G401.6 (cell line): ENCODE measurements at regions not wholly inside any gene's neighbourhood (a gene's known extent, or its start where the extent isn't known, plus 50 kb on each side); places are given as distances from the start of the nearest gene placed in this dataset.

Experiments
- FAIRE-seq: peaks from 2 replicates; lab custom pipeline; 2012; peaks lifted over from hg19 to GRCh38; lab: Jason Lieb, UNC

- no peak for FAIRE-seq
Measured at GRCh38 chr4:20302336-20302735, 50.6 kb downstream of the SLIT2 start.

- no peak for FAIRE-seq
Measured at GRCh38 chr4:20305976-20306375, 54.3 kb downstream of the SLIT2 start.

DNA sequence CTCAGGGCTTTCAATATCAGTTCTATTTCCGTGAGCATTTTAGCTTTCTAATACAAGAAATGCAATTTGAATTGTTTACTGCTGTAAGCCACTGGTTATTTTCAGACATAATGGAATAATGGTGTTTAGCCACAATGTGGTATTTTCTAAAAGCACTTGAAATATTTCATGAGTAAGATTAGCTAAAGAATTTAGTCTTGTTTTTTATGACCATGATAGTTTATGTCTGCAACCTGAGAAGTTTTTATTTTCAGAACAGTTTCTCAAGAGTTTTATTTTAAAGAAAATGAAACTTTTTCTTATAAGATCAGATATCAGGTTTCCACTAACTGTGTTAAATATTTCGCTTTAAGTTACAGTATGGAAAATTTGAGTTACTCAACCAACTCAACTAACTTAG is 60.2 kb downstream of the SLIT2 start:
- FAIRE-seq, result no peak

GRCh38 chr4:20313237-20314030 is 61.7 kb downstream of the SLIT2 start:
- FAIRE-seq, result no peak

DNA sequence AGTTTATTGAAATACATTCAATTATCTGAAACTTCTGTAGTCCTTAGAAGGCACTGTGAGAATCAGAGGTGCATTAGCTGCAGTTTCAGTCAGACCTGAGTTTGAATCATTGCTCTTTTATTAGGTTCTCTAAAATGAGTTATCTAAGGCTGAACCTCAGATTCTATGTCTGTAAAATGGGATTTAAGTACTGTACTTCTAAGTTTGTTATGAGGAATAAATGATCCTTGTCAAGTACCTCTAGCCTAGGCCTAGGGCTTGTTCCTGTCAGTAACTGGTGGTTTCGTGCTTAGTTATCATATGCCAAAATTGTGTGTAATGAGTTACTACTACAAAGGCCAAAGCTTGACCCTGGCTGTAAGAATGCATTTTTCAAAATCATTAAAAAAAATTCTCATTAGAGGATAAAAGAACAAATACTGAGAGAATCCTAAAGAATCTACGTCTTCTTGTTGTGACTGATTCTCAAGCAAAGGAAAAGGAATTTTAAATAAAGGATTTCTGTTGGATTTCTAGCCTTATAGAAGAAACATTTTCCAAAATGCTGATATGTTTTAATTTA is 65.8 kb downstream of the SLIT2 start:
- no peak for FAIRE-seq

- FAIRE-seq, result no peak
Measured at GRCh38 chr4:20318001-20318908, 66.5 kb downstream of the SLIT2 start.

GRCh38 chr4:20318909-20319277 is 67.2 kb downstream of the SLIT2 start:
- no peak for FAIRE-seq

GRCh38 chr4:20319825-20320612 is 68.3 kb downstream of the SLIT2 start:
- no peak for FAIRE-seq

DNA sequence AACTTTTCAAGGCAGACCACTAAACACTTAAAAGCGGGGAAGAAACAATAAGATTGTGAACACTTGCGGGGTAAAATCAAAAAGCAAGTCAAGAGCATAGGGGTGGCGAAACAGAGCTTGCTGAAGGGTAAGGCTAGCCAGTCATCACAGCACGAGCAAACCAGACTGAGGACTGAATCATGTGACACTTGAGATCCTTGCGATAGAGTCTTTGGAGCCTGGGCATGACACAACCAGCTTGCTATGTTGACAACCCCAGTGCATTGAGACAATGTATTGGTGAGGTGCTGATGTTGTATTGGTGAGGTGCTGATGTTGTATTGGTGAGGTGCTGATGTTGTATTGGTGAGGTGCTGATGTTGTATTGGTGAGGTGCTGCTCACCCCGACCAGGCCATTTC is 72.3 kb downstream of the SLIT2 start:
- FAIRE-seq, result no peak

GRCh38 chr4:20326460-20326859 is 74.8 kb downstream of the SLIT2 start:
- FAIRE-seq, result no peak

DNA sequence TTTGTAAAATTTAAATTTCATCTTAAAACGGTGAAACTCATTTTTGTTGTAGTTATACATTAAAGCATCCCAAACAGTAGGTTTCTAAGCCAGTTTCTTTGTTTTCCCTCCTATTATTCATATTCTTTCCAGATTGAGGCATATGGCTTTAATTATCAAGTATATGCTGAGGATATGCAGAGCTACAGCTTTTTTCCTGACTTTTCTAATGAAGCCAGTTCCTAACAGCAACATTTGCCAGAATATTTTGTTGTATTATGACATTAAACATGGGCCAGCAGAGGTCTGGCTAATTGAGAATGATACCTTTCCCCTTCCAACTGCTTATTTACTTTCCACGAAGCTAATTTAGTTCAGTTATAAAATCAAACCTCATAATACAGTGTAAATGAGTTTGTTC is 75.3 kb downstream of the SLIT2 start:
- FAIRE-seq, result no peak

DNA sequence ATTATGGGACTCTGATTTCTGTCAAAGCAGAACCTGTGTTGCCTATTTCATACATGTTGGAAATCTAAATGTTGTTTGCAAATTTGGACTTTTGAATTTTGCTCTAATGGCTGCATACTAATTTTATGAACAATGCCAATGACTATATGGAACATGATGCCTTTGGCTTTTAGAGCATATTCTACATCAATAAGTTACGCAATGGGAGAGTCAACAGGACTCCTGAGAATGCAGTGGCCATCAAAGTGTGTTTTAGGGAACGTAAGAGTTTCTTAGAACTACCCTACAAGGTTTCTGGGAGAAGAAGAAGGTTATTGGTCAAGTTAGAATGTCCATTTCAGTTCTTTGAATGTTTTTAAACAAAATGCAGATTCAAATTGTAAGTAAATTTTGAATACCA is 76.1 kb downstream of the SLIT2 start:
- FAIRE-seq, result no peak

DNA sequence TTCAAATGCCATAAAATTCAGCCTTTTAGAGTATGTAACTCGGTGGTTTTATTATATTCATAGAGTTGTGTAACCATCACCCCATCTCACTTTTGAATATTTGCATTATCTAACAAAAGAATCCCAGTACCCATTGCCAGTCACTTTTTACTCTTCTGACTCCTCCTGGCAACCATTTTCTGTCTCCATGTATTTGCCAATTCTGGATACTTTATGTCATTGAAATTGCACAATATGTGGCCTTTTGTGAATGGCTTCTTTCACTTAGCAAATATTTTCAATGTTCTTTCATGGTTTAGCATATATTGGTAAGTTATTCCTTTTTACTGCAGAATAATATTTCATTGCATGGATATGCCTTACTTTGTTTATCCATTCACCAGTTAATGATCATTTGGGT is 79.9 kb downstream of the SLIT2 start:
- FAIRE-seq, result no peak

- FAIRE-seq, result no peak
Measured at GRCh38 chr4:20333141-20333715, 81.5 kb downstream of the SLIT2 start.

DNA sequence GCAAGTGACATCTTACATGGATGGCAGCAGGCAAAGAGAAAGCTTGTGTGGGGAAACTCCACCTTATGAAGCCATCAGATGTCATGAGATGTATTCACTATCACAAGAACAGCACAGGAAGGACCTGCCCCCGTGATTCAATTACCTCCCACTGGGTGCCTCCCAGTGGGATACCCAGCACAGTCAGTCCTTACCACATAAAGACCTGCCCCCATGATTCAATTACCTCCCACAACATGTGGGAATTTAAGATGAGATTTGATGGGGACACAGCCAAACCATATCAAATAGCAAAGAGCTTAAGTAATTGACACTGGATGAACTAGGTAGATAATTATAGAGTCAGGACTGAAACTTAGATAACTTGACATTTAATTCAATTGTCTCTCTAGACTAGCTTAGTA is 85.6 kb downstream of the SLIT2 start:
- no peak for FAIRE-seq

- FAIRE-seq, result no peak
Measured at GRCh38 chr4:20338841-20339240, 87.1 kb downstream of the SLIT2 start.

- FAIRE-seq, result no peak
Measured at GRCh38 chr4:20341134-20341738, 89.5 kb downstream of the SLIT2 start.

DNA sequence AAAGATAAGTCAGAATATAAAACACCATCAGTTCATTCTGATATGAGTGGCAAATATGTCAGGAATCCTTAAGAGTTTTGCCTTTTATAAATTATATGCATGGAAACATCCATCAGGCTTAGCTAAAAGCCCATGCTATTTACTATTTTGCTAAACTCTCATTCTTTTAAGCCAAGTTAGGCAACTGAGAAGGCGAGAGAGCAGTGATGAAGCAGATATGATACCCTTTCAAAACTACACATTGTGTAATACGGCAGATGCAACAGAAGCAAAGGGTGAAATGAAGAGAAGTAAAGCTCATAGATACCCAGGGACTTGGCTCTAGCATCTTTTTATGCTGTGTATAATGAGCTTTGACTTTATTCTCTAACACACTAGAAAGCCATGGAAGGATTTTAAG is 95.8 kb downstream of the SLIT2 start:
- no peak for FAIRE-seq

GRCh38 chr4:20348411-20348810 is 96.7 kb downstream of the SLIT2 start:
- FAIRE-seq, result no peak

- FAIRE-seq, result no peak
Measured at GRCh38 chr4:20351360-20352162, 99.9 kb downstream of the SLIT2 start.

GRCh38 chr4:20352163-20352431 is 100.4 kb downstream of the SLIT2 start:
- no peak for FAIRE-seq
